Astrocyte of the spinal cord (primary cell): ENCODE measurements at regions not wholly inside any gene's neighbourhood (a gene's known extent, or its start where the extent isn't known, plus 50 kb on each side); places are given as distances from the start of the nearest gene placed in this dataset.

Experiments used
- DNase-seq: peaks from one replicate; pipeline ENCODE4 v3.0.0; 2011; ENCODE audit warnings: low read depth, low spot score
- H3K4me3 ChIP-seq: 2 replicates; pipeline ENCODE4 v1.5.1; 2011; ENCODE audit warnings: low read depth, mild to moderate bottlenecking, low read length, moderate library complexity
- CTCF ChIP-seq: IDR thresholded peaks from 2 replicates; pipeline ENCODE4 v1.5.1; 2012; ENCODE audit warnings: low read depth, mild to moderate bottlenecking, low read length, inconsistent platforms
- in situ Hi-C: cut with HindIII; loops from 2 replicates; pipeline ENCODE4 v1.10.0; 2017; ENCODE audit warnings: low sequenced_read_pairs

GRCh38 chr15:69979783-69980182 is 117.9 kb downstream of the TLE3 start:
- no peak overlapping the region for H3K4me3 ChIP-seq
- in situ Hi-C loops: no loop called here
- DNase-seq: no peak
- TF ChIP-seq CTCF: no peak

- DNase-seq: no peak
- H3K4me3 ChIP-seq: no peak overlapping the region
- no peak for TF ChIP-seq CTCF
- in situ Hi-C loops: no loop called here
Measured at GRCh38 chr15:69980341-69981059, 117.2 kb downstream of the TLE3 start.

GRCh38 chr15:69982037-69982436 is 115.7 kb downstream of the TLE3 start:
- in situ Hi-C loops: no loop called here
- TF ChIP-seq CTCF: no peak
- no peak overlapping the region for H3K4me3 ChIP-seq
- DNase-seq: no peak

- no peak for TF ChIP-seq CTCF
- DNase-seq: no peak
- in situ Hi-C loops: no loop called here
- no peak overlapping the region for H3K4me3 ChIP-seq
Measured at GRCh38 chr15:69983696-69984265, 113.9 kb downstream of the TLE3 start.

- no peak for DNase-seq
Measured at GRCh38 chr15:69987492-69988489, 109.9 kb downstream of the TLE3 start.

More at GRCh38 chr15:69987492-69988489, 109.9 kb downstream of the TLE3 start:
- in situ Hi-C loops: no loop called here
- TF ChIP-seq CTCF: no peak
- H3K4me3 ChIP-seq: no peak overlapping the region
